Upper lobe of left lung (tissue), 6 donors: ENCODE measurements at regions not wholly inside any gene's neighbourhood (a gene's known extent, or its start where the extent isn't known, plus 50 kb on each side); places are given as distances from the start of the nearest gene placed in this dataset.

Experiments used
- ATAC-seq, 2 donors: fragments of 200-7000 bp; cut with Tn5 transposase; one replicate each; pipeline ENCODE4 v1.9.1; 2022; ENCODE audit warnings: mild to moderate bottlenecking in 2 of 2, moderate library complexity in 2 of 2; ENCODE audit not compliant: low FRiP score in 2 of 2
- DNase-seq, 2 donors: peaks; one replicate each; pipeline ENCODE4 v3.0.0-alpha.2; 2019 to 2020
- H3K27ac ChIP-seq, 4 donors: fragments of 200-600 bp; sonication (generic); one replicate each; pipeline ENCODE4 v1.5.1; 2016 to 2019
- H3K27me3 ChIP-seq, 4 donors: fragments of 200-600 bp; sonication (generic); one replicate each; pipeline ENCODE4 v1.5.1; 2017 to 2019
- H3K36me3 ChIP-seq, 4 donors: fragments of 200-600 bp; sonication (generic); one replicate each; pipeline ENCODE4 v1.5.1; 2016 to 2019
- H3K4me1 ChIP-seq, 4 donors: fragments of 200-600 bp; sonication (generic); one replicate each; pipeline ENCODE4 v1.5.1; 2018 to 2019
- H3K4me3 ChIP-seq, 4 donors: fragments of 200-600 bp; sonication (generic); one replicate each; pipeline ENCODE4 v1.5.1; 2017 to 2019; ENCODE audit warnings: mild to moderate bottlenecking in 2 of 4, moderate library complexity in 1 of 4
- H3K9me3 ChIP-seq, 4 donors: fragments of 200-600 bp; sonication (generic); one replicate each; pipeline ENCODE4 v1.5.1; 2018 to 2019
- CTCF ChIP-seq, 6 experiments: fragments of 450-650 bp in 4 of 6; fragments of 200-600 bp in 2 of 6; sonication (generic) in 2 of 6; IDR thresholded peaks; one replicate each; pipeline ENCODE4 v1.5.1; 2016 to 2019; ENCODE audit warnings: antibody characterized with exemption in 6 of 6
- EP300 ChIP-seq, 4 donors: sonication (generic); formaldehyde crosslinking; IDR thresholded peaks; one replicate each; pipeline ENCODE4 v1.5.1; 2017; ENCODE audit warnings: antibody characterized with exemption in 4 of 4, control low read depth in 2 of 4
- POLR2A ChIP-seq, 4 donors: fragments of 450-650 bp; IDR thresholded peaks; one replicate each; pipeline ENCODE4 v1.5.1; 2016 to 2017; ENCODE audit warnings: antibody characterized with exemption in 4 of 4, mild to moderate bottlenecking in 2 of 4
- POLR2AphosphoS5 ChIP-seq, 2 donors: sonication (generic); formaldehyde crosslinking; IDR thresholded peaks; one replicate each; pipeline ENCODE4 v1.5.1; 2017; ENCODE audit warnings: antibody characterized with exemption in 2 of 2
- WGBS, 2 donors: methylation state at CpG; one replicate each; pipeline ENCODE4 v1.1.5; 2017 to 2018; 5-methylcytosine and 5-hydroxymethylcytosine counted together
- donor health status: DM: no; HTN: no; CAD: no; lungs with moderate emphysema.
- donor health status: DM: no; HTN: yes; CAD: no; lungs with severe emphysema.

- TF ChIP-seq POLR2A (IDR thresholded peaks at IDR 0.05) (no peak), POLR2AphosphoS5 (IDR thresholded peaks at IDR 0.05) (no peak), EP300 (IDR thresholded peaks at IDR 0.05) (no peak), CTCF (IDR thresholded peaks at IDR 0.05) (no peak)
- H3K9me3 ChIP-seq: no peaks in the 10 kb centered on the region
- 55 to 65% methylated on average over 2 of the region's 2 CpGs for WGBS, 2 donors
These were observed 251.2 kb upstream of the DPYD start for GRCh38 chr1:98172022-98172421.

GRCh38 chr1:98164509-98164908 lies 243.7 kb upstream of the DPYD start:
- 70 to 71% methylated on average over 4 of the region's 4 CpGs for WGBS, 2 donors
- Histone ChIP-seq H3K4me3 (no peak overlapping the region), H3K9me3 (no peaks in the 10 kb centered on the region), H3K27ac (no peak overlapping the region), H3K27me3 (no peaks in the 10 kb centered on the region), H3K36me3 (no peaks in the 10 kb centered on the region), H3K4me1 (no peaks in the 10 kb centered on the region)
- TF ChIP-seq CTCF (IDR thresholded peaks at IDR 0.05) (no peak), POLR2AphosphoS5 (IDR thresholded peaks at IDR 0.05) (no peak), EP300 (IDR thresholded peaks at IDR 0.05) (no peak), POLR2A (IDR thresholded peaks at IDR 0.05) (no peak)
- ATAC-seq (no peak), DNase-seq (no peak)

More at GRCh38 chr1:98172022-98172421, 251.2 kb upstream of the DPYD start:
- Histone ChIP-seq H3K27me3 (no peaks in the 10 kb centered on the region), H3K27ac (no peak overlapping the region), H3K4me1 (no peaks in the 10 kb centered on the region), H3K36me3 (no peaks in the 10 kb centered on the region), H3K4me3 (no peak overlapping the region)
- DNase-seq (no peak), ATAC-seq (no peak)

GRCh38 chr1:98157524-98158313 lies 236.9 kb upstream of the DPYD start:
- TF ChIP-seq POLR2AphosphoS5 (IDR thresholded peaks at IDR 0.05) (no peak), EP300 (IDR thresholded peaks at IDR 0.05) (no peak), CTCF (IDR thresholded peaks at IDR 0.05) (no peak), POLR2A (IDR thresholded peaks at IDR 0.05) (no peak)
- no peak overlapping the region for H3K4me3 ChIP-seq
- WGBS, 2 donors: 93 to 95% methylated on average over 2 of the region's 2 CpGs

GRCh38 chr1:98147280-98147679 lies 226.4 kb upstream of the DPYD start:
- no peaks in the 10 kb centered on the region for H3K36me3 ChIP-seq
- ATAC-seq (no peak), DNase-seq (no peak)
- no peak for TF ChIP-seq EP300 (IDR thresholded peaks at IDR 0.05)
- no peak for TF ChIP-seq POLR2AphosphoS5 (IDR thresholded peaks at IDR 0.05)
- no peak for TF ChIP-seq CTCF (IDR thresholded peaks at IDR 0.05)
- no peak for TF ChIP-seq POLR2A (IDR thresholded peaks at IDR 0.05)
- no peak overlapping the region for H3K27ac ChIP-seq
- H3K4me1 ChIP-seq: no peaks in the 10 kb centered on the region
- peaks cover 0 to 10% (median 0%) of the 10 kb centered on the region in 4 donors for H3K9me3 ChIP-seq
- no peak overlapping the region for H3K4me3 ChIP-seq
- H3K27me3 ChIP-seq: no peaks in the 10 kb centered on the region

More at GRCh38 chr1:98157524-98158313, 236.9 kb upstream of the DPYD start:
- ATAC-seq (no peak), DNase-seq (no peak)
- Histone ChIP-seq H3K4me1 (no peaks in the 10 kb centered on the region), H3K27me3 (no peaks in the 10 kb centered on the region), H3K27ac (no peak overlapping the region), H3K36me3 (no peaks in the 10 kb centered on the region), H3K9me3 (no peaks in the 10 kb centered on the region)

- no peak overlapping the region for H3K27ac ChIP-seq
- H3K4me3 ChIP-seq: no peak overlapping the region
- ATAC-seq: no peak
- no peaks in the 10 kb centered on the region for H3K9me3 ChIP-seq
- H3K27me3 ChIP-seq: no peaks in the 10 kb centered on the region
- no peak for TF ChIP-seq POLR2AphosphoS5 (IDR thresholded peaks at IDR 0.05)
- no peak for TF ChIP-seq POLR2A (IDR thresholded peaks at IDR 0.05)
- no peak for TF ChIP-seq EP300 (IDR thresholded peaks at IDR 0.05)
- TF ChIP-seq CTCF (IDR thresholded peaks at IDR 0.05): no peak
- H3K4me1 ChIP-seq: no peaks in the 10 kb centered on the region
- no peak for DNase-seq
- no peaks in the 10 kb centered on the region for H3K36me3 ChIP-seq
- WGBS, 2 donors: 93 to 94% methylated on average over 2 of the region's 2 CpGs
These were observed 224.8 kb upstream of the DPYD start for GRCh38 chr1:98145655-98146054.
